ENCODE measurements at regions not wholly inside any gene's neighbourhood (a gene's known extent, or its start where the extent isn't known, plus 50 kb on each side); places are given as distances from the start of the nearest gene placed in this dataset.

DNA sequence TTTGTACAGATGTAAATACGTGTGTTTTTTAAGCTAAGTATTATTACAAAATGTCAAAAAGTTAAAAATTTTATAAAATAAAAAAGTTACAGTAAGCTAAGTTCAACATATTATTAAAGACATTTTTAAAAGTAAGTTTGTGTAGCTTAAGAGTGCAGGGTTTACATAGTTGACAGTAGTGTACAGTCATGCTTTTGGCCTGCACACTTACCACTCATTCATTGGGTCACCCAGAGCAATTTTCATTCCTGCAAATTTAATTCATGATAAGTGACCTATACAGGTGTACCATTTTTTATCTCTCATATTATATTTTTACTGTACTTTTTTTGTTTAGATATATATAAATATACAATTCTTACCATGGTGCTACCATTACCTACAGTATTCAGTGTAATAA, 769.9 kb upstream of the SLITRK6 start:
- no peak for TF ChIP-seq POLR2A (IDR thresholded peaks at IDR 0.05; ENCODE audit: low read depth, low read length)
- TF ChIP-seq POLR2AphosphoS5 (IDR thresholded peaks at IDR 0.05; ENCODE audit: low read depth, low read length): no peak
